HG02623 (cell line): ENCODE measurements at regions not wholly inside any gene's neighbourhood (a gene's known extent, or its start where the extent isn't known, plus 50 kb on each side); places are given as distances from the start of the nearest gene placed in this dataset.
"Not testable (repeated sequence)": the region's sequence is repeated elsewhere in the genome, so short reads cannot be mapped to it uniquely, and the experiment has no call there.

Experiments used
- ATAC-seq: cut with Tn5 transposase; IDR thresholded peaks from one replicate; pipeline ENCODE4 v1.9.1; 2021; ENCODE audit warnings: moderate library complexity; ENCODE audit not compliant: unreplicated experiment

DNA sequence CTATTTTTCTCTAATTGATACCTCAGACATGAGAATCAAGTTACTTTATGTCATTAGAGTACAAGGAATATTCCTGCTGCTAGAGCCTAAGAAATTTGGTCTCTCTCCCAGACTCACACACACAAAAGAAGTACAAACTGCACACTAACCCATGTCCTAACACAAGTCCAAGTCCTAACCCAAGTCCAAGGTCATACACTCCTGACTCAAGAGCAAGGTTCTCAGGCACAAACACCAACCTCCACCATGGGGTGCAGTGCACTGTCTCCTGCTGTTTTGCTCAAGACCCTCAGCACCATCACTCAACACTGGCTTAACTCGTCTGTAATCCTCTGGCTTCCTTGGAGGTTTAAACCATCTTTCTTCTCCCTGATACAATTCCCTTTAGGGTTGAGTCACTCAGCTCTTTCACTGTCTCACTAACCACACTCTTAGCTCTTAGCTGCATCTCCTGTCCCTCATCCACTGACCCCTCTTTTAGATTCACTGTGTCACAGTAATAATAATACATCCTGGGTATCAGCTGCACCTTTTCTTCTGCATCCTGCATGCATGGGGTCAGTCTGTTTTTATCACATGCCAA, 129.8 kb downstream of the BCL2L11 start:
- ATAC-seq, result no peak

DNA sequence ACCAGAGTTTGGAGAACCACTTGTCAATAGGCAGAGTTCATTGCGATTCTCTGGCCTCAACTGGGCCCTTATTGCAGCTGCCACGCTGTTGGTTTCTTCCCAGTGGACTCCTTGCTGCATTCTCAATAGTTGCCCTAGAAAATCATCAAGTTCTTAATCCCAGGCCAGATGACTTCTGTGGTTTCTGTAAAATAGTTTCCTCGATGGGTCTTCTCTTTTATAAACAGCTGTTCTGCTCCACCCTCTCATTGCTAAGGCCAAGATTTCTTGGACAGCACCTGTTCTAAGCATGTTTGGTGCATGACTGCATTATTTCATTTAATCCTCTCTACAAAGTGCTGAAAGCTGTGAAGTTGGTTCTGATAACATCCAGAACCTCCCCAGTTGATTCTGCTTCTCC, 131.0 kb downstream of the BCL2L11 start:
- no peak for ATAC-seq

DNA sequence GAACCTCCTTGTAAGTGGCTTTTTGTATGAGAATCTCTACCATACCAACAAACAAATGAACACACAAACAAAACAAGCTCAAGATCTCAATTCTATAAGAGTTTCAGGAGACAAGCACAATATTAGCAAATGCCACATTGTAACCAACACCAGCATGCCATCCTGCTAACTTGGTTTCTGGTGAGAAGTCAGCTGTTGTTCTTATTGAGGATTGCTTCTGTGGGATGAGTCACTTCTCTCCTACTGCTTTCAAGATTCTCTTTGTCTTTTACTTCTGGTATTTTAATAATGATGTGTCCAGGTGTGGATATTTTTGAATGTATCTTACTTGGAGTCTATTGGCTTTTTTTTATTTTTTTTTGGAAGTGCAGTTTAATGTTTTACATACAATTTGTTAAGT, 131.7 kb downstream of the BCL2L11 start:
- ATAC-seq, result no peak

DNA sequence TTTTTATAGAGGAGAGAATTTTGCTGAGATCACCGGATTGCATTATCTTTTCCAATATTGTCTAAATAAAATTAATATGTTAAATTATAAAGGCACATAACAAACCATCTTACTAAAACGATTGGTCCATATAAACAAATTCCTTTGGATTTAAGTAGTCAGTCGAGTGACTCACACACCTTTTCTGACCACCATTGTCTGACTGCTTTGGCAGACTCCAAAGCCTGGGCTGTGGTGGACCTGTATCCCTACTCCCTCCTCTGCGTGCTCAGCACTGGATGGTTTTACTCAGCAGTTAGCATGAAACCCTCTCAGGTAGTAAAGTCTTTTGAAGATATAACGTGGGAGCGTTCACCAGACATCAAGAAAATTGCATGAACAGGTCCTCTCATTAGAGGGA, 134.2 kb downstream of the BCL2L11 start:
- ATAC-seq, result not testable (repeated sequence)

DNA sequence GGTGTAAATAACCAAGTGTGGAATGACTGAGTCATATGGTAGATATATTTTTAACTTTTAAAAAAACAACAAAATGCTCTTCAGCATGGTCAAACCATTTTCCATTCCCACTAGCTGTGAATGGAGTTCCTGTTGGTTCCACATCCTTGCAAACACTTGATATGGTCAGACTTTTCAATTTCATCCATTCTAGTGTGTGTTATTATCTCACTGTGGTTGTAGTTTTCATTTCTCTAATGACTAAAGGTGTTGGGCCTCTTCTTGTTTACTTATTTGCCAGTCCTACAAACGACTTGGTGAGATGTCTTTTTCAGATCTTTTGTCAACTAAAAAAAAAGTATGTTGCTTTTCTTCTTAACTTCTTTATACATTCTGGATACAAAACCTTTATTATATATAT, 135.9 kb downstream of the BCL2L11 start:
- not testable (repeated sequence) for ATAC-seq

DNA sequence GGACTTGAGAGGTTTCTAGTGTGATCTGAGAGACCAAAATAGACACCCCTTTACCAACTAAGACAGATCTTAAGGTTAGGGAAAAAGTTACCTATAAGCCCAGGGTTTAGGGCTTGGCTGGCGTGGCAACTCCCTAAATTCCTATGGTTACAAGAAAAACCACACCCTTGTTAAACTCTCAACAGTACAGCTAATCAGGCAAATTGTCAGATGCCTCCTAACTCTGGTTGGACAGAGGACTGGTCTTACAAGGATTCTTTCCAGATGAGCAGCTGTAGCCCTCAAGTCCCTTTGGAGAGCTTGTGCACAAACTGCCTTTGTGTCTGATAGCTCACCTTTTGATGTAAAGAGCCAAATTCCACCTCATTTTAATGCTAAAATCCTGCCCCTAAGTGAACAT, 136.9 kb downstream of the BCL2L11 start:
- ATAC-seq, result not testable (repeated sequence)

DNA sequence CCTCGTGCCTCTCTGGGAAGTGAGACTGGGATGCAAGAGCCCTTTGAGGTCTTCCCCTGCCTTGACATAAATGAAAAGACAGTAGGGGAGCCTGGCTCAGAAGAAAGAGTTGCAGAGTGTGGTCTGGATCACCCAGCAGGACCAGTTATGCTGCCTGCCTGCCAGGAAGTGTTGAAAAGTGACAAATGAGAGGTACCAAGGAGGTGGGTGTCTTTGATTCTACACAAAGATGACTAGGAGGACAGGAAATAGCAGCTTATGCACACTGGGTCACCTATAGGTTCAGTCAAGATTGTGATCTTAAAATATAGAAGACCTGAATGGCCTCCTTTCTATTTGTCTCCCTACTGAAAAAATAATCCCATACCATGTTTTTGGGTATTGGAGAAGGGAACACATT, 137.6 kb downstream of the BCL2L11 start:
- not testable (repeated sequence) for ATAC-seq

DNA sequence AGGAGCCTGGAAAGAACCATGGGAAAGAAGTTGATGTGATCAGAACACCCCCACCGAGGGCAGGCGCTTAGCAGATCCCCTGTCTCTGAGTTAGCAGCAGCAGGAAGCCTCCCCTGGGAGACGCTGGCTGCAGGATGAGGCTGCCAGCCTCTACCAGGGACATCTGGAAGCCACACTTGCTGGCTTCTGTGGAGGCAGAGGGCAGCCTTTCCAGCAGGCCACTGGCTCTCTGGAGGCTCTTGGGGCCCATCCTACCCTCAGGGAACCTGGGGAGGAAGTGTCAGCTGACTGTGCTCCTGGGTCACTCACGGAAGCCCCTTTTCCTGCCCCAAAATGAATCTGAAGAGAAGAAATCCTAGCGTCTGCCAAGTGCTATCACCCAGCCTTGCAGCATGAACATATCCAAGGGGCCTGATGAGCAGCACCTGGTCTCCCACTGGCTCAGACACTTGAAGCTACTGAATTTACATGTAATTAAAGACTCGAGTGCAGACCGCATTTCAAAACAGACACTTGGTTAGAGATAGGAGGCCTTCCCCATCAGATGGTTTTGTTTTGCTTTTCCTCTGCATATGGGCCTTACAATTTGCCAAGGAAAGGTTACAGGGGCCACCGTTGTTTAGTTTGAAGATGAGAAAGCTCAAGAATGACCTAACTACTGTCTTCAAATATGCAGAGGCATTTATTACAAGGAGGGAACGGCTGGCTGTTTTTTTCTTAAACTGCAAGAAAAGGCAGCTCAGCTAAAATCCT, 142.1 kb downstream of the BCL2L11 start:
- not testable (repeated sequence) for ATAC-seq

DNA sequence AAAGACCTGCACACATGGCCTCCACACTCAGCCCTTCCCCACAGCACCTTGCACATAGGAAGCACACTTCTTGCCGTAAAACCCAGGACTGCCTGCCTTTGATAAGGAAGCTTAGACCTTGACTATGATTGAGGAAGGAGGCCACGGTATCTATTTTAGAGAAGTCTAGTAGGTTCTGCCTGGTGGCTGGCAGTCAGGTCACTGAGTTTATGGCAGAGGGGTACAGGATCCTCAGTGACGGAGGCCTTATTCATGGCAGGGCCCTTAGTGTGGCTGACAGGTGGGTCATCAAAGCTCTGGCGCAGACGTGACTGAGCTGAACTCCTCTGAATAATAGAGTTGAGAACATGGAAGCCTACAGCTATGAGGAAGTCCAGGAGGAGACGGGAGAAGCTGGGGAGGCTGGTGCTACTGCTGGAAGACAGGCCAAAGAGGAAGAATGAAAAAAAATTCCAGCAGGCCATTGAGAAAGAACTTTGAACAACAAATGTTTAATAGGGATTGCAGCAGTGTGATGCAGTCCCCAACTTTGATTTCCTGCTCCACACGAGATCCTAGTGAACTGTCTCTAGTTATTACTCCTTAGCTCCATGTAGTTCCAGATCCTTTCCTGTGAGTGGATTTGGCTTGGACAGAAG, 142.8 kb downstream of the BCL2L11 start:
- not testable (repeated sequence) for ATAC-seq

DNA sequence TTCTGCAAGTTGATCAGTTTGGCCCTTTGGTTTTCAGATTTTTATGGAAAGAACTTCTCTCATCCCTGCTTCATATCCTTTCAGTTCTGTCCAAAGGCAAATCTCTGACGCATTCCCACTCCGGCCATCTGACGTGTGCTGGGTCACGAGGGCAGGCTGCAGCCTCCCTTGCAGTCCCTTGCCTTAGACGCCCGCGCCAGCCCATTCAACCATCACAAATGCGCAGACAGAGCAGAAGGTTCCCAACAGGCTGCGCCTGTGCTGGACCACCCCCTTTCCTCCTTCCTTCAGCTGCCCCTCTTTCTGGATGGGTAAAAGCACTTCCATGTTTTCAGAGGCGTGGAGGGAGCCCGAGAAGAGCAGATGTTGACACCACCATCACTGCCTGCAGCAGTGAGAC, 144.2 kb downstream of the BCL2L11 start:
- not testable (repeated sequence) for ATAC-seq

DNA sequence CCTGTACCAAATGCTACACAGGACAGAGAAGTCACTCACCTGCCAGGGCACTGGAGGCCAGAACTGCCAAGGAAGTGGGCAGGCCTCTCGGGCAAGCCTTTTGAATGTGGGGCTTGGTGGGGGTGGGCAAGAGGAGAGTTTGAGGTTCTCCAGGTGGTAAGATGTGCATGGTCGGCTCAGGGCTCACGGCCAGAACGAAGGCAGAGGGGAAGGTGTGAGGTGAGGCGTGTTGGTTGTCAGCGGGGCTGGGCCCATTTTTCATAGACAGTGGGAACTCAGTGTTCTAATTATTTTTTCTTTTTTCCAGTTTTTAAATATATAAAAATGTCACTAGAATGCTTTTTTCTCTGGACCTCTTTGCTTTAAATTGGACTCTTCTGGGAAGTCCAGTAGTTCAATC, 145.8 kb downstream of the BCL2L11 start:
- not testable (repeated sequence) for ATAC-seq

DNA sequence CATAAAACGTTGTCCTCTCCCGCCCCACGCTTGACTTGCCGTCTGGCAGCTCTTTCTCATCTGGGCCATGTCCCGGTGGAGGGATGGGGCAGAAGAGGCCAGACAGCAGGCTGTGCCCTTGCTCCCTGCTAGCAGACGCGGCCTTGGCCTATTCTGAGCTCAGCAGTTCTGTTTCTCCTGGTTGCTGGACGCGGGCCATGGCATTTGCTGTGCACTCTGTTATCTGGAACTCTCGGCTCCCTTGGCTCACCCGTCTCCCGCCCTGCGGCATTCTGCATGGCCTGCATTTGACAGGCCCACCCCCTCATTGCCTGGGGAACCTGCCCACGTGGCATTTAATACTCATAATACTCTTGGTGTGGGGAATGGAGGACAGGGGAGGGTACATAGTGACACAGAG, 146.3 kb downstream of the BCL2L11 start:
- not testable (repeated sequence) for ATAC-seq

DNA sequence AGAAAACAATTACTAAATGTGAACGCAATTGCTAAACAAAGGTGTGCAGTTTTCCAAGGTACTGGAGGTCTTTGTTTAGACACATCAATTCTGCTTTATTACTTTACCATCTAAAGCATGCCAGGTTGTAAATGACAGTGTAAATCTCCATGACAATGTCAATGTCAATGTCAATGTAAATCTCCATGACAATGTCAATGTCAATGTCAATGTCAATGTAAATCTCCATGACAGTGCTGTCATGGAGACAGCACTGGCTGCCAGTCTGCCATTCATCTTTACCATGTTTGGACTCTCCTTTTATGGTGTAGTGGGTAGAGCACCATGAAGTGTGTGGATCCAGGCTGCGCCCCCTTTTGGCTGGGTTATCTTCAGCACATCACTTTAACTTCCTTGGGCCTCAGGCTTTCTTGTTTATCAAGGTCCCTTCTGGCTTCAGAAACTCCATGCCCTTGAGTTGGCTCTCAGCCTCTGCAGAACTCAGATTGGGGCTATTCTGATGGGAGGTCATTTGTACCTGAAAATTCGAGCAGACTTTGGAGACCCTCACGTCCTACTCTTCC, 149.1 kb downstream of the BCL2L11 start:
- not testable (repeated sequence) for ATAC-seq

DNA sequence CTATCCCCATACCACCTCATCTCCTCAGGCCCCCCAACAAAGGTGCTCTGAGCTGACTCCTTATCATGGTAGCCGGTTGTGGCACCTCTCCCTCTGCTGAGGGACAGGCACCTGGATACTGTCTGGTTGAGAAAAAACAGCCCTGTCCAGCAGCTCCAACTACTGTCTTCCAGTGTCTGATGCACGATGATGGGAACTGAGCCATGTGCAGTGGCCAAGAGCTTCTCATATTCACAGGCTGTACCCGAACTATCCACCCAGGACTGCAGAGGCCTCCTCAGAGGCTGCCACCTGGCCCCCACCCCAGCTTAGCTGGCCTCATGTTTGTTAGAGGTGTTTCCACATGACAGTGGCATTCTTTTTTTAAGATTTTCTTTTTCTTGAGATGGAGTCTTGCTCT, 149.9 kb downstream of the BCL2L11 start:
- not testable (repeated sequence) for ATAC-seq

DNA sequence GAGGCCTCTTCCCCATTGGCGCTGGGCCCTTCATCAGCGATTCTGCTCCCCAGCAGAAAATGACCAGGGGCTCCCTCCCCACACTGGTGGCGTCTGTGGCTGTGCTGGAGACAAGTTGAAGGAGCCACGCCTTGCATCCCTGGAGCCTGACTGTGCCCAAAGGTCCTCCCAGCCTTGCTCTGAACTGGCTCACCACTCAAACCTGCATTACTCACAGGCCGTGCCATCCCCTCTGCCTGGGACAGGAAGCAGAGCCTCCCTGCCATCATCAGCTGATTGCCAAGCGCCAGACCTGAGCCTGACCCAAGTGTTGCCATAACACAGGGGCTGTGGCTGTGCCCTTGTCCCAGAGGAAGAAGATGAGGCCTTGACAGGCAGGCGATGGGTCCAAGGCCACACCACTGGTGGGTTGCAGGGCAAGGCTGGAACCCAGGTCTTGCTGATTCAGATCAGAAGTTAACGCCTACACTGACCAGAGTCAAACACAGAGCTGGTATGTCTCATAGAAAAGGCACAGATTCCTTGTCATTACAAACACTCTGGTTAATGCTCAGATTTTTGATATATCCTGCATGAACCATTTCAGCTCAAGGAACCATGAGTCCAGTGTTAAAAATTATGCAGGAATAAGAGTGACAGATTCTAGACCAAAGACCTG, 151.1 kb downstream of the BCL2L11 start:
- ATAC-seq, result not testable (repeated sequence)

DNA sequence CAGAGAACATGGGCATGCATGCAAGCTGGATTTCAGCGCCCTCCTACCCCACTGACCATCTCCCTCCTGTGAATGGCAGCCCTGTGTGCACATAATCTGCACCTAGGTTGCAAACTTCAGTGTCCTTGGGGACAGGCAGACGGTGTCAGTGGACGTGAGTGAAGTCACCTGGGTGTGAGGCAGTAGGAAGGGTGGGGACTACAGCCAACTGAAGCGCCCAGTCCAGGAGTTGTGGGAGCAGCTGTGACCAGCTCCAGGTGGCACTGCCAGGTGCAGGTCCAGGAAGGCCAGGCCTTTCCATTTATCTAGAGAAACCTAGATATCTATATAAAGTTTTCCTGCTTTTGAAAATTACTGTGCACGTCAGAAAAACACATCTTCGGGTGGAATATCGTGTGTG, 152.3 kb downstream of the BCL2L11 start:
- ATAC-seq, result not testable (repeated sequence)

DNA sequence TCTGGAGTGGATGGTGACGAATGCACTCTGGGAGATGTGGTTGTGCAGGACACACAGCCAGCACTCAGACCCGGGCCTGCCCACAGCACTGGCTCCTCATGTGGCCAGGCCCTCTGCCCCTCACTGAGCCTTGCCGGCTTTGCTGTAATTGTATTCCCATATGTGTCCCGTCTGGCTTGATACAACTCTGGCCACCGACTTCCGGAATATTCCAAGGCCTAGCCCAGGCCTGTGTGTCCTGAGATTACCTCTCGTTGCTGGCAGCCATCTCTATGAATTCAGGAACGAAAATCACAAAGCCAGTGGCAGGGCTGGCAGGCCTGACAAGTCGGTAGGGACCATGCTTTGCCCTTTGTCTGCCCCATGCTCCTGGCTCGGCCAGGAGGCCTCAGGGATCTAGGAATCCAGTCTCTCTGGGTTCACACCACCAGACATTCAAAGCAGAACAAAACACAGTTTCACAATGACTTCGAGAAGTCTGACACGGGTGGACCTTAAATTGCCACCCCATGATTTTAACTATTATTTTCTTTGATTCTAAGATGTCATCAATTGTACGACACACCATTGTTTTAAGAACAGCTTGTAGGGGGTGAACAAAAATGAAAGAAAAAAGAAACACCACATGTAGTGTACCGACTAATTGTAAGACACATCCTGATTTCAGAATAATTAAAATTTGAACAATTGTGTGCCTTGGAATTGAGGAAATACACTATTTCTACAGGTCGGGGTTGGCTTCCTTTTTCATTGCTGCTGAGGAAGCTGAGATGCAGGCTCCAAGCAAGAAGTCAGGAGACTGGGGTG, 154.5 kb downstream of the BCL2L11 start:
- ATAC-seq, result not testable (repeated sequence)

DNA sequence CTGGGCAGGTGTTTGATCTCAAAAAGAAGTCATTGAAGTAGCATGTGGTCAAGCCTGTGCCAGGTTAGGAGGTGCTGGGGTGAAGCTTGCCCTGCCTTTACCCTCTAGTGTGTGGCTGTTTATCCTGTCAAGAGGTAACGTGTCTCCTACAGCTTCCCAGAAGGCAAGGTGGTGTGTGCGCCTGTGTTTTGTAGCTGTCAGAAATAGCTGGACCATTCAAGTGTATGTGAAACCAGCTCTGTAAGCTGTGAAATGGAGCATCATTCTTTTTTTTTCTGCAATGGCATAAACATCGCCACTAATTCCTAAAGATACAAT, 155.1 kb downstream of the BCL2L11 start:
- not testable (repeated sequence) for ATAC-seq

DNA sequence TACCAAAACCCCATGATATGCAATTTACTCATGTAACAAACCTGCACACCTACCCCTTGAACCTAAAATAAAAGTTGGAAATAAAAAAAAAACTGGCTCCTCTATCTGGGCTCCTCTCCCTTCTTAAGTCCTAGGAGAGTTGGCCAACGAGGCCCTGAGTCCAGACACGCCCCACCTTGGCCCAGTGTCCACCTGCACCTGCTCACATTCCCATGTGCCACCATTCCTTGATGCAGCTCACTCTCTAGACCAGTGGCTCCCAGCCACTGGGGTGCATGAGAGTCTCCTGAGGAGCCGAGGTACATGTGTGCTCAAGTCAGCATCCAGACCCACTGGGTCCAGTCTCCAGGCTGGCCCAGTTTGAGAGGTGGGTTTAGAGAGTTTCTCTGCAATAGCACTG, 157.4 kb downstream of the BCL2L11 start:
- not testable (repeated sequence) for ATAC-seq

DNA sequence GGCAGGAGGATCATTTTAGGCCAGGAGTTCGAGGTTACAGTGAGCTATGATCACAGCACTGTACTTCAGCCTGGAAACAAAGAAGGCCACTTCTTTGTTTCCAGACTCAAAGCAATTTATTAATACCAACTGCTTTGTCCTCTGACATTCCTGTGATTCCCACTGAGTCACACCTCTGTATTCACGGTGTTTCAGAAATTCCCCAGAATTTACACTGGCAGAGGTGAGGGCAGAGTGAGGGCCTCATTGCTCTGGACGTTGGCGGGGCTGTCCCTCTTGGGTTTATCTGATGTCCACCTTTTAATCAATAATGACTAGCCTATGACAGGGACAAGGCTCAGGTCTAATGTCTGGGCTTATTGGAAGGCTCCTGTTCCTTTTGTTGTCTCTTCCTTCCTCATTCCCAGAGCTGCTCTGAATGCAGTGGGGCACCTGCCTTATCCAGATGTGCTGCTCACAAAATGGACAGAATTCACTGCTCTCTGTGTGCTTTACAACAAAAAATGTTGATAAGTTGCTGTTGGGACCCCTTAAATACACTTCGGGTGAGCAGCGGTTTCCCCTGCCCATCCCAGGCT, 160.1 kb downstream of the BCL2L11 start:
- not testable (repeated sequence) for ATAC-seq
